Endothelial cell (in vitro differentiated cells): ENCODE measurements at regions not wholly inside any gene's neighbourhood (a gene's known extent, or its start where the extent isn't known, plus 50 kb on each side); places are given as distances from the start of the nearest gene placed in this dataset.

Source experiments
- DNase-seq: peaks from one replicate; pipeline ENCODE4 v3.0.0; 2021; ENCODE audit warnings: low spot score
- H3K27ac Mint-ChIP-seq: one replicate; pipeline ENCODE4 v1.8.0; 2021; ENCODE audit warnings: mixed read lengths, inconsistent platforms; ENCODE audit not compliant: unreplicated experiment
- H3K27me3 Mint-ChIP-seq: one replicate; pipeline ENCODE4 v1.8.0; 2021; ENCODE audit warnings: mild to moderate bottlenecking, moderate library complexity, mixed read lengths, inconsistent platforms; ENCODE audit not compliant: unreplicated experiment
- H3K36me3 Mint-ChIP-seq: one replicate; pipeline ENCODE4 v1.8.0; 2021; ENCODE audit warnings: mild to moderate bottlenecking, low read depth, mixed read lengths, inconsistent platforms; ENCODE audit not compliant: unreplicated experiment
- H3K4me1 Mint-ChIP-seq: one replicate; pipeline ENCODE4 v1.8.0; 2021; ENCODE audit warnings: mild to moderate bottlenecking, mixed read lengths, inconsistent platforms; ENCODE audit not compliant: unreplicated experiment
- H3K4me3 Mint-ChIP-seq: one replicate; pipeline ENCODE4 v1.8.0; 2021; ENCODE audit warnings: mild to moderate bottlenecking, mixed read lengths, inconsistent platforms; ENCODE audit not compliant: unreplicated experiment
- H3K9me3 Mint-ChIP-seq: one replicate; pipeline ENCODE4 v1.8.0; 2021; ENCODE audit warnings: mixed read lengths, inconsistent platforms; ENCODE audit not compliant: unreplicated experiment
- CTCF ChIP-seq: fragments of 200-600 bp; sonication (generic); IDR thresholded peaks from one replicate; pipeline ENCODE4 v1.5.0; 2021; ENCODE audit warnings: antibody characterized with exemption; ENCODE audit not compliant: unreplicated experiment

GRCh38 chr2:22880161-22880560 lies 504.8 kb upstream of the KLHL29 start:
- TF ChIP-seq CTCF: no peak
- no peaks in the 10 kb centered on the region for H3K36me3 Mint-ChIP-seq
- no peak for DNase-seq
- H3K27ac Mint-ChIP-seq: no peak overlapping the region
- no peaks in the 10 kb centered on the region for H3K4me1 Mint-ChIP-seq
- H3K27me3 Mint-ChIP-seq: peaks cover 3% of the 10 kb centered on the region
- H3K4me3 Mint-ChIP-seq: no peak overlapping the region
- H3K9me3 Mint-ChIP-seq: no peaks in the 10 kb centered on the region

DNA sequence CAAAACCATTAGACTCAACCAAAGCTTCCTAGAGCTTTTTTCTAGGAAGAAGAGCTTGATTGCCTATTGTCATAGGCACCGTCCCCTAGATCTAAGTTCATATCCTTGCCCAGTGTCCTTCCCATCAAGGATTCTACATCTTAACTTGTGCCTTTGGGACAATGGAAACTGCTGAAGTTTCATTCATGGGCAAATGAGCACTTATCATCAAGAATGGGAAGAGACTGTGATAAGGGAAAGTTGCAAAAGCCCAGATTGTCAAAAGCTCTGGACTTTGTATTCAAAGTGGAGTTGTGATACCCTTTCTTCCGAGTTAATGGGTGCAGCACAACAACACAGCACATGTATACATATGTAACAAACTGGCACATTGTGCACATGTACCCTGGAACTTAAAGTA lies 503.0 kb upstream of the KLHL29 start:
- Mint-ChIP-seq H3K4me1 (no peaks in the 10 kb centered on the region), H3K27me3 (peaks cover 7% of the 10 kb centered on the region), H3K9me3 (no peaks in the 10 kb centered on the region), H3K36me3 (no peaks in the 10 kb centered on the region), H3K27ac (no peak overlapping the region), H3K4me3 (no peak overlapping the region)
- TF ChIP-seq CTCF: no peak
- DNase-seq: no peak

DNA sequence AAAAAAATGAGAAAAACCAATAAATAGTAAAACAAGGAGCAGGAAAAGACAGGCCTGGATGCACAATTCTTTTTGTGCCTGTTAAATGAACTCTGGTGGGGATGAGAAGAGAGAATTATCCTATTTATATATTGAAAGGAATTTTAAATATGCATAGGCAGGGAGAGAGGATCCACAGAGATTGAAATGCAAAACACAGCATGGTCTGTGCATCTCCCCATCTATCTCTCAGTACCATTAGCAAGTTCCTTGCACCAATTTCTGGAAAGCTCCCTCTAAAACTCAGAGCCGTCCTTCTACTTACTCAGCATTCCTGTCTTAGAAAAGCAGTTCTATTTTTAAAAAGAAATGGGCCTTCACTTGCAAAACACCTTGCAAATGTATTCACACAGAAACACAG lies 502.3 kb upstream of the KLHL29 start:
- Mint-ChIP-seq H3K9me3 (no peaks in the 10 kb centered on the region), H3K4me1 (no peaks in the 10 kb centered on the region)

GRCh38 chr2:22883054-22883453 lies 501.9 kb upstream of the KLHL29 start:
- TF ChIP-seq CTCF: no peak
- Mint-ChIP-seq H3K4me1 (no peaks in the 10 kb centered on the region), H3K36me3 (no peaks in the 10 kb centered on the region)

More for the DNA sequence above, 502.3 kb upstream of the KLHL29 start:
- H3K27me3 Mint-ChIP-seq: peaks cover 7% of the 10 kb centered on the region
- no peak overlapping the region for H3K4me3 Mint-ChIP-seq
- no peak for TF ChIP-seq CTCF
- DNase-seq: no peak
- H3K27ac Mint-ChIP-seq: no peak overlapping the region
- H3K36me3 Mint-ChIP-seq: no peaks in the 10 kb centered on the region

DNA sequence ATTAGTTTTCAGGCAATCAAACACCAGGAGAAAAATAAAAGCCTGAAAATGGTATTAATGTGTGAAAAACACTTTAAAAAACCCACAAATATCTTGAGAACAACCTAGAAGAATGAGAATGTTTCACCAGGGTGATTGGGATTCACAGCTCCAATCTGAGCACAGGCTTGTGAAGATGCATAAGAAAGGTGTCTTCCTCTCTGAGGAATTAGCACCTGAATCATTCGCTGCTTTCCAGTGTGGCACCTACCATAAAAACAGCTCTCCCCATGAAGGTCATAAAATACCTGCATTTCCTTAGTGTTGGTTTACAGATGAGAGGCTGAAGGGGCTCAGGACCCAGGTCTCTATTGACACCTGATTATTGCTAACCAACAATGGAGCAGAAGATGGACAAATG lies 499.7 kb upstream of the KLHL29 start:
- no peak for DNase-seq
- TF ChIP-seq CTCF: no peak
- no peak overlapping the region for H3K27ac Mint-ChIP-seq
- H3K9me3 Mint-ChIP-seq: no peaks in the 10 kb centered on the region
- no peak overlapping the region for H3K4me3 Mint-ChIP-seq
- H3K36me3 Mint-ChIP-seq: no peaks in the 10 kb centered on the region
- H3K4me1 Mint-ChIP-seq: no peaks in the 10 kb centered on the region
- peaks cover 8% of the 10 kb centered on the region for H3K27me3 Mint-ChIP-seq

More at GRCh38 chr2:22883054-22883453, 501.9 kb upstream of the KLHL29 start:
- Mint-ChIP-seq H3K27me3 (peaks cover 7% of the 10 kb centered on the region), H3K27ac (no peak overlapping the region), H3K9me3 (no peaks in the 10 kb centered on the region), H3K4me3 (no peak overlapping the region)
- DNase-seq: no peak
